Esophagus muscularis mucosa (tissue), 4 donors: ENCODE measurements at regions not wholly inside any gene's neighbourhood (a gene's known extent, or its start where the extent isn't known, plus 50 kb on each side); places are given as distances from the start of the nearest gene placed in this dataset.

Source experiments
- DNase-seq: peaks from one replicate; pipeline ENCODE4 v3.0.0-alpha.2; 2017; ENCODE audit errors: extremely low spot score
- H3K27ac ChIP-seq, 4 donors: fragments of 200-600 bp; sonication (generic); replicated peaks in 1 of 4; 1 replicate in 3 of 4; 2 replicates in 1 of 4; pipeline ENCODE4 v1.5.1; 2016 to 2019; ENCODE audit warnings: mild to moderate bottlenecking in 1 of 4
- H3K27me3 ChIP-seq, 4 donors: fragments of 200-600 bp; sonication (generic); one replicate each; pipeline versions ENCODE4 v1.5.1 to v1.6.0; 2016 to 2019
- H3K36me3 ChIP-seq, 4 donors: fragments of 200-600 bp; sonication (generic); one replicate each; pipeline ENCODE4 v1.5.1; 2016 to 2019
- H3K4me1 ChIP-seq, 4 donors: fragments of 200-600 bp; sonication (generic); one replicate each; pipeline ENCODE4 v1.5.1; 2016 to 2019
- H3K4me3 ChIP-seq, 4 donors: fragments of 200-600 bp; sonication (generic); 1 replicate in 2 of 4; 2 replicates in 2 of 4; pipeline ENCODE4 v1.5.1; 2016 to 2019; ENCODE audit warnings: mild to moderate bottlenecking in 4 of 4, moderate library complexity in 1 of 4
- H3K9me3 ChIP-seq, 4 donors: fragments of 200-600 bp; sonication (generic); 1 replicate in 3 of 4; 2 replicates in 1 of 4; pipeline ENCODE4 v1.5.1; 2016 to 2019
- CTCF ChIP-seq, 3 experiments: fragments of 200-600 bp in 2 of 3; fragments of 450-650 bp in 1 of 3; sonication (generic) in 2 of 3; IDR thresholded peaks; one replicate each; pipeline ENCODE4 v1.5.1; 2017 to 2019; ENCODE audit warnings: antibody characterized with exemption in 3 of 3, mild to moderate bottlenecking in 2 of 3, moderate library complexity in 1 of 3
- EP300 ChIP-seq: sonication (generic); formaldehyde crosslinking; IDR thresholded peaks from one replicate; pipeline ENCODE4 v1.6.1; 2017; ENCODE audit warnings: antibody characterized with exemption
- POLR2A ChIP-seq: fragments of 450-650 bp; IDR thresholded peaks from one replicate; pipeline ENCODE4 v1.6.1; 2017; ENCODE audit warnings: antibody characterized with exemption, moderate library complexity, mild to moderate bottlenecking, low read depth
- POLR2AphosphoS5 ChIP-seq, 2 donors: sonication (generic); formaldehyde crosslinking; IDR thresholded peaks; one replicate each; pipeline ENCODE4 v1.6.1; 2017; ENCODE audit warnings: antibody characterized with exemption in 2 of 2
- WGBS: methylation state at CpG from one replicate; pipeline ENCODE4 v1.1.5; 2018; 5-methylcytosine and 5-hydroxymethylcytosine counted together
- intact Hi-C: fragments of 100-400 bp; cut with DNase I; formaldehyde crosslinking; loops from one replicate; pipeline ENCODE4 v1.15.1; 2023

DNA sequence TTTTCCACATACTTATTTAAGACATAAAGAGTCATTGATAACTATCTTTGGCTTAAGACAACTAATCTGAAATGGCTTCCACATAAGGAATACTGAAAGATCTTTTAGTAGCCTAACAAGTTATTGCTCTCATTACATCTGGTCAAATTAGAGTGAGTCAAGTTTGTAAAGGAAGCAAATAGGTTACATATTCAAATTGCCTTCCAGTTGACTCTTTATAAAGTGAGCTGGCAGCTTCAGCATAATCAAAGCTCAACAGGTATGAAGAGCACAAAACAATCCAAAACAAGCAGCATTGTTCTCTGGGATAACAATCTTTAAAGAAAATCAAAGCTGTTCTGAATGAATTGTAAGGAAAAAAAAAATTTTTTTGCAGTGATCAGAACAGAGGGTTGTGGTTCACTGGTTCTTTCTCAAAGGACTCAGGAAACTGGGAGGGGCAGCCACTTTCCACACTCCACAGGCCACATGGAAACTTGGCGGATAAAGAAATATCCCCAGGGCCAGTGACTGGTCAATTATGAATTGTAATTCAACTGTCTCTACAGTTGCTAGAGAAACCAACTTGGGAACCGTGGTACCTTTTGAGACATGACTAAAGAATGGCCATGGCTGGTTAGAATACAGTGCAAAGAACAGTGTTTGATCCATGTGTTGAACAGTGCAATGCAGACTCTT is 369.3 kb upstream of the KCNH7 start:
- Histone ChIP-seq H3K27me3 (no peaks in the 10 kb centered on the region), H3K4me1 (no peaks in the 10 kb centered on the region), H3K27ac (no peak overlapping the region), H3K4me3 (no peak overlapping the region), H3K36me3 (no peaks in the 10 kb centered on the region), H3K9me3 (no peaks in the 10 kb centered on the region)
- TF ChIP-seq POLR2A (no peak), CTCF (IDR thresholded peaks at IDR 0.05) (no peak), POLR2AphosphoS5 (IDR thresholded peaks at IDR 0.05) (no peak), EP300 (no peak)
- 77% methylated on average over 2 of the region's 2 CpGs for WGBS
- intact Hi-C loops = no loop called here
- no peak for DNase-seq

- 66% methylated on average over 7 of the region's 7 CpGs for WGBS
- H3K4me3 ChIP-seq = no peak overlapping the region
- H3K9me3 ChIP-seq = no peaks in the 10 kb centered on the region
- TF ChIP-seq POLR2AphosphoS5 (IDR thresholded peaks at IDR 0.05) (no peak), CTCF (IDR thresholded peaks at IDR 0.05) (no peak)
- no peaks in the 10 kb centered on the region for H3K4me1 ChIP-seq
- no peak for DNase-seq
- H3K27ac ChIP-seq = no peak overlapping the region
- no peaks in the 10 kb centered on the region for H3K36me3 ChIP-seq
- no peaks in the 10 kb centered on the region for H3K27me3 ChIP-seq
- intact Hi-C loops = no loop called here
Observed at GRCh38 chr2:163205589-163206254, 367.2 kb upstream of the KCNH7 start.

- intact Hi-C loops = no loop called here
- WGBS = 91% methylated on average over 4 of the region's 4 CpGs
- Histone ChIP-seq H3K36me3 (no peaks in the 10 kb centered on the region), H3K4me1 (no peaks in the 10 kb centered on the region), H3K27ac (no peak overlapping the region), H3K27me3 (no peaks in the 10 kb centered on the region), H3K4me3 (no peak overlapping the region), H3K9me3 (no peaks in the 10 kb centered on the region)
- no peak for TF ChIP-seq POLR2AphosphoS5 (IDR thresholded peaks at IDR 0.05)
- no peak for DNase-seq
Observed at GRCh38 chr2:163200741-163201140, 362.2 kb upstream of the KCNH7 start.

DNA sequence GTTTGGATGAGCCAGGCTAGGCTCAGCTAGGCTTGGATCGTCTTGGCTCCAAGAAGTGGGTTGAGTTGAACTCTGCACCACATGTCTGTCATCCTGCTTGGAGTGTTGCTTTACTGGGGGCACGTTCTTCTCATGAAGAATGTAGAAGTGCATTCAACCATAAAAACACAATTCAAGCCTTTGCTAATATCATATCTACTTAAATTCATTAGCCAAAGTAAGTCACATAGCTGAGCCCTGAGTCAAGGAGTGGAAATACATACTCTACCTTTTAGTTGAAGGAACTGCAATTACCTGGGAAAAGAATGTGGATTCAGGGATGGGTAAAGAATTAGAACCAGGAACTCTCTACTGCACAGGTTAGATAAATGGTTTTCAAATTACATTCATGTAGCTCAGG is 360.4 kb upstream of the KCNH7 start:
- Histone ChIP-seq H3K27ac (no peak overlapping the region), H3K36me3 (no peaks in the 10 kb centered on the region), H3K9me3 (no peaks in the 10 kb centered on the region), H3K4me3 (no peak overlapping the region), H3K4me1 (no peaks in the 10 kb centered on the region), H3K27me3 (no peaks in the 10 kb centered on the region)
- no peak for DNase-seq
- TF ChIP-seq CTCF (IDR thresholded peaks at IDR 0.05) (no peak), POLR2AphosphoS5 (IDR thresholded peaks at IDR 0.05) (no peak), POLR2A (no peak), EP300 (no peak)
- 85% methylated on average over 2 of the region's 2 CpGs for WGBS
- intact Hi-C loops = no loop called here

GRCh38 chr2:163198007-163198406 is 359.4 kb upstream of the KCNH7 start:
- WGBS = 71% methylated on average over 1 of the region's 1 CpG
- Histone ChIP-seq H3K27me3 (no peaks in the 10 kb centered on the region), H3K4me3 (no peak overlapping the region), H3K9me3 (no peaks in the 10 kb centered on the region), H3K27ac (no peak overlapping the region), H3K4me1 (no peaks in the 10 kb centered on the region), H3K36me3 (no peaks in the 10 kb centered on the region)
- intact Hi-C loops = no loop called here
- DNase-seq = no peak
- no peak for TF ChIP-seq CTCF (IDR thresholded peaks at IDR 0.05)
- no peak for TF ChIP-seq POLR2AphosphoS5 (IDR thresholded peaks at IDR 0.05)
- TF ChIP-seq POLR2A = no peak
- TF ChIP-seq EP300 = no peak
